Right lobe of liver (tissue), 6 donors: ENCODE measurements at regions not wholly inside any gene's neighbourhood (a gene's known extent, or its start where the extent isn't known, plus 50 kb on each side); places are given as distances from the start of the nearest gene placed in this dataset.

ENCODE experiments used
- ATAC-seq, 4 donors: fragments of 200-7000 bp; cut with Tn5 transposase; one replicate each; pipeline ENCODE4 v1.9.1; 2020; ENCODE audit warnings: mild to moderate bottlenecking in 4 of 4, moderate library complexity in 4 of 4
- DNase-seq, 3 donors: peaks; one replicate each; pipeline ENCODE4 v3.0.0-alpha.2; 2020
- H3K27ac ChIP-seq, 3 donors: fragments of 200-600 bp; one replicate each; pipeline ENCODE4 v1.8.0; 2022
- H3K27me3 ChIP-seq, 2 donors: fragments of 200-600 bp; one replicate each; pipeline ENCODE4 v1.8.0; 2022
- H3K36me3 ChIP-seq, 4 donors: fragments of 200-600 bp; sonication (generic) in 1 of 4; one replicate each; pipeline versions ENCODE4 v1.5.1 to v1.8.0; 2017 to 2022; ENCODE audit warnings: control low read depth in 1 of 4
- H3K4me1 ChIP-seq, 4 donors: fragments of 200-600 bp; sonication (generic) in 1 of 4; one replicate each; pipeline versions ENCODE4 v1.5.1 to v1.8.0; 2017 to 2022; ENCODE audit warnings: control low read depth in 1 of 4
- H3K4me3 ChIP-seq, 3 donors: fragments of 200-600 bp; one replicate each; pipeline ENCODE4 v1.8.0; 2022
- H3K9me3 ChIP-seq, 4 donors: fragments of 200-600 bp; sonication (generic) in 1 of 4; one replicate each; pipeline versions ENCODE4 v1.5.1 to v1.8.0; 2017 to 2022; ENCODE audit warnings: control low read depth in 1 of 4
- POLR2A ChIP-seq: fragments of 450-650 bp; IDR thresholded peaks from one replicate; pipeline ENCODE4 v1.6.1; 2017; ENCODE audit warnings: antibody characterized with exemption, mild to moderate bottlenecking
- WGBS: methylation state at CpG from one replicate; pipeline ENCODE4 v1.1.6; 2018; ENCODE audit warnings: low coverage, low lambda C conversion rate; ENCODE audit not compliant: insufficient coverage; ENCODE audit errors: missing lambda C conversion rate; 5-methylcytosine and 5-hydroxymethylcytosine counted together
- intact Hi-C, 2 donors: fragments of 100-400 bp; cut with DNase I; formaldehyde crosslinking; loops; one replicate each; pipeline versions ENCODE4 v1.11.2 to v1.14.1; 2022
- TF ChIP-seq, protein P1 (sequence below), 4 donors: fragments of 200-600 bp in 3 of 4; fragments of 450-650 bp in 1 of 4; IDR thresholded peaks; one replicate each; pipeline versions ENCODE4 v1.5.1 to v1.8.0; 2016 to 2022; ENCODE audit warnings: antibody characterized with exemption in 4 of 4, mild to moderate bottlenecking in 2 of 4
- donor health status: DM: no; HTN: yes; CAD: no.
- donor health status: DM: no; HTN: no; CAD: no.
- donor health status: DM: no; HTN: no; CAD: no.
- donor health status: DM: no; HTN: yes; CAD: no.
- donor health status: DM: no; HTN: yes; CAD: no.

DNA sequence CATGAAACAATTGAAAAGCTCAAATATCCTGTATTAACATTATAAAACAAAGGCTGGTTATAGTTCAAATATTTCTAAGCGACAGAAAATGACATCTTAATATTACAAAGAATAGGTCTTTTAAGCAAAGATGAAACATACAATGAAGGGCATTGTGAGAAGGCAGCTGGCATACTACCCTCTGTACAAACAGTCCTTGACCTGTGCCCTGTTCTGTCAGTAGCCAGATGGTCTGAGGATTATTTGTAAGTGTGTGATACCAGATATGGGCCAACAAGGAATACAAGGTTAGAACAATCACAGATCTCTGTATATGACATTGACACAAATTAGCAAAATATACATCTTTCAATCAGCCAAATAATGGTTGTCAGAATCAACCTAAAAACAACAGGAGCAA is 1350.4 kb downstream of the AMY1C start:
- Histone ChIP-seq H3K27me3 (no peaks in the 10 kb centered on the region), H3K4me3 (no peak overlapping the region), H3K27ac (no peak overlapping the region), H3K36me3 (no peaks in the 10 kb centered on the region), H3K9me3 (no peaks in the 10 kb centered on the region), H3K4me1 (no peaks in the 10 kb centered on the region)
- no peak for ATAC-seq
- 60% methylated on average over 1 of the region's 1 CpG for WGBS
- intact Hi-C loops, result no loop called here
- no peak for DNase-seq
- TF ChIP-seq, protein P1, sequence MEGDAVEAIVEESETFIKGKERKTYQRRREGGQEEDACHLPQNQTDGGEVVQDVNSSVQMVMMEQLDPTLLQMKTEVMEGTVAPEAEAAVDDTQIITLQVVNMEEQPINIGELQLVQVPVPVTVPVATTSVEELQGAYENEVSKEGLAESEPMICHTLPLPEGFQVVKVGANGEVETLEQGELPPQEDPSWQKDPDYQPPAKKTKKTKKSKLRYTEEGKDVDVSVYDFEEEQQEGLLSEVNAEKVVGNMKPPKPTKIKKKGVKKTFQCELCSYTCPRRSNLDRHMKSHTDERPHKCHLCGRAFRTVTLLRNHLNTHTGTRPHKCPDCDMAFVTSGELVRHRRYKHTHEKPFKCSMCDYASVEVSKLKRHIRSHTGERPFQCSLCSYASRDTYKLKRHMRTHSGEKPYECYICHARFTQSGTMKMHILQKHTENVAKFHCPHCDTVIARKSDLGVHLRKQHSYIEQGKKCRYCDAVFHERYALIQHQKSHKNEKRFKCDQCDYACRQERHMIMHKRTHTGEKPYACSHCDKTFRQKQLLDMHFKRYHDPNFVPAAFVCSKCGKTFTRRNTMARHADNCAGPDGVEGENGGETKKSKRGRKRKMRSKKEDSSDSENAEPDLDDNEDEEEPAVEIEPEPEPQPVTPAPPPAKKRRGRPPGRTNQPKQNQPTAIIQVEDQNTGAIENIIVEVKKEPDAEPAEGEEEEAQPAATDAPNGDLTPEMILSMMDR (IDR thresholded peaks at IDR 0.05), result no peak
- TF ChIP-seq POLR2A, result no peak

DNA sequence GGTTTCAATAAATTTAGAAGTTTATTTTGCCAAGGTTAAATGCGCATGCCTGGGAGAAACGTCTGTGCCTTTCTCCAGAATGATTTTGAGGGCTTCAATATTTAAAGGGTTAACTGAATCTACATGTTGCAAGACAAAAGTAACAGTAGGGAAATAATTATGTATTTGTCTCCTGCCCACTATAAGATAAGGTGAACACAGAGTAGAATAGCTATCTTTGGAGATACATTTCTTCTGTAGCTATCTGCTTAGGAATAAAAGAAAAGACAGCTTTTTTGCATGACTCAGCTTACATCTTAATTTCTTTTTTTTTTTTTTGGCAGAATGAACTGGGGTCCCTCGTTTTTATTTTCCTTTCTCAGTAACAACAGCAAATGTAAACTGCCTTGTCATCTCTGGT is 1351.6 kb downstream of the AMY1C start:
- ATAC-seq (no peak), DNase-seq (no peak)
- TF ChIP-seq, protein P1 (IDR thresholded peaks at IDR 0.05), result no peak
- H3K27ac ChIP-seq, result no peak overlapping the region
- intact Hi-C loops, result no loop called here
- WGBS, result 40% methylated on average over 3 of the region's 3 CpGs
- no peaks in the 10 kb centered on the region for H3K4me1 ChIP-seq
- no peaks in the 10 kb centered on the region for H3K27me3 ChIP-seq
- H3K9me3 ChIP-seq, result no peaks in the 10 kb centered on the region
- no peak overlapping the region for H3K4me3 ChIP-seq
- H3K36me3 ChIP-seq, result no peaks in the 10 kb centered on the region

DNA sequence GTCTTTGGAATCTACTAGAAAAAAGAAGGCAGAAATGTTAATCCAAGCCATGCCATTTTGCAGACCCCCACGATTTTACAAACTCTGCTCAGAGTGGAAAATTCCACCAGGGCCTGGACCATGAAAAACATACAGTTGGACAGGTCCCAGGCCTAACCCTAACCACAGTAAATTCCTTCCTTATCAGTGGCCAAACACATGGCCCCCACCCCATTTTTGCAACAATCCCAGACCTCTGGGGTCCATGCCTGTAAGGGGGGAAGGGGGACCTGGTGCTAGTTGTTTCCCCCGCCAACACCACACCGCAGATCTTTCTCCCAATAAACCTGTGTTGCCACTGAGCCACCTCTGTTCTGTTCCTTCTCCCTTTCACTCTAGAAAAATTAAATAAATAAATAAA is 1352.7 kb downstream of the AMY1C start:
- Histone ChIP-seq H3K9me3 (no peaks in the 10 kb centered on the region), H3K27me3 (no peaks in the 10 kb centered on the region), H3K4me3 (no peak overlapping the region), H3K27ac (no peak overlapping the region), H3K4me1 (no peaks in the 10 kb centered on the region), H3K36me3 (no peaks in the 10 kb centered on the region)
- DNase-seq (no peak), ATAC-seq (no peak)
- TF ChIP-seq, protein P1 (IDR thresholded peaks at IDR 0.05), result no peak
- no peak for TF ChIP-seq POLR2A
- intact Hi-C loops, result no loop called here
- 59% methylated on average over 3 of the region's 3 CpGs for WGBS

DNA sequence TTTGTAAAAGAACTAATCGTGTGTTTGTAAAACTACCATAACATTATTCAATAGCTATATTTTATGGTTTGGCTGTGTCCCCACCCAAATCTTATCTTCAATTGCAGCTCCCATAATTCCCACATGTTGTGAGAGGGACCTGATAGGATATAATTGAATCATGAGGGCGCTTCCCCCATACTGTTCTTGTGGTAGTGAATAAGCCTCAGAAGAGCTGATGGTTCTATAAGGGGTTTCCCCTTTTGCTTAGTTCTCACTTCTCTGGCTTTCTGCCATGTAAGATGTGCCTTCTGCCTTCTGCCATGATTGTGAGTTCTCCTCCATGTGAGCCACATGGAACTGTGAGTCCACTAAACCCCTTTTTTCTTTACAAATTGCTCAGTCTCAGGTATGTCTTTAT is 1372.3 kb downstream of the AMY1C start:
- 53% methylated on average over 2 of the region's 2 CpGs for WGBS
- no peak overlapping the region for H3K4me3 ChIP-seq
- no peaks in the 10 kb centered on the region for H3K9me3 ChIP-seq
- H3K4me1 ChIP-seq, result no peaks in the 10 kb centered on the region
- ATAC-seq (no peak), DNase-seq (no peak)
- no peak overlapping the region for H3K27ac ChIP-seq
- TF ChIP-seq, protein P1 (IDR thresholded peaks at IDR 0.05), result no peak
- TF ChIP-seq POLR2A, result no peak
- no peaks in the 10 kb centered on the region for H3K36me3 ChIP-seq
- no peaks in the 10 kb centered on the region for H3K27me3 ChIP-seq
- intact Hi-C loops, result no loop called here
